T-helper 22 cell (primary cell): ENCODE measurements at regions not wholly inside any gene's neighbourhood (a gene's known extent, or its start where the extent isn't known, plus 50 kb on each side); places are given as distances from the start of the nearest gene placed in this dataset.
"Not testable (repeated sequence)": the region's sequence is repeated elsewhere in the genome, so short reads cannot be mapped to it uniquely, and the experiment has no call there.

ENCODE experiments used
- DNase-seq: peaks from one replicate; pipeline ENCODE4 v3.0.0-alpha.2; 2020; ENCODE audit warnings: low read depth

DNA sequence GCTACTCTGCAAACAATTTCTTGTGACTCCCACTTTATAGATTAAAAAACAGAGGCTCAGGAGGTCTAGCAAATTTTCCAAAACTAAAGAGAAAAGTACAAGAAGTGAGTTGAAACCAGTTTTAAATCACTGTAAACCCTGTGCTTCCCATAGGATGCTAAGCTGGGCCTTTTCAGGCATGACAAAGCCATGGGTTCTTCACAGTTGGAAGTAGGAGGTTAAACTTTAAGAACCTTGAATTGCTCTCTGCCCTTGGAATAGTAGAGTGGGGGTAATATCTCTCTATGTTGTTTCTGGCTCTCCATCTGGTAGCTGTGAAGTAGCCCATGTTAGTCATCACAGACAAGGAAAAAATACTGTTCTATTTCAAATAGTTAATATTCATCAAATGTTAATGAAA lies 193.6 kb upstream of the SATB1 start:
- DNase-seq, result no peak

DNA sequence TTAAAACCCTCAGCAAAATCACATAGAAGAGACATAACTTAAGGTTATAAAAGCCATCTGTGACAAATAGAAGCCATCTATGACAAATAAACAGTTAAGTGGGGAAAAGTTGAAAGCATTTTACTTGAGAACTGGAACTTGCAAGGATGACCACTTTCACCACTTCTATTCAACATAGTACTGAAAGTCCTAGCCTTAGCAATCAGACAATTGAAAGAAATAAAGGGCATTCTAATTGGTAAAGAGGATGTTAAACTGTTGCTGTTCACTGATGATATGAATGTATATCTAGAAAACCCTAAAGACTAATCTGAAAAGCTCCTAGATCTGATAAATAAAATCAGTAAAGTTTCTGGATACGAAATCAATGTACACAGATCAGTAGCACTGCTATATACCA lies 186.9 kb upstream of the SATB1 start:
- no peak for DNase-seq

DNA sequence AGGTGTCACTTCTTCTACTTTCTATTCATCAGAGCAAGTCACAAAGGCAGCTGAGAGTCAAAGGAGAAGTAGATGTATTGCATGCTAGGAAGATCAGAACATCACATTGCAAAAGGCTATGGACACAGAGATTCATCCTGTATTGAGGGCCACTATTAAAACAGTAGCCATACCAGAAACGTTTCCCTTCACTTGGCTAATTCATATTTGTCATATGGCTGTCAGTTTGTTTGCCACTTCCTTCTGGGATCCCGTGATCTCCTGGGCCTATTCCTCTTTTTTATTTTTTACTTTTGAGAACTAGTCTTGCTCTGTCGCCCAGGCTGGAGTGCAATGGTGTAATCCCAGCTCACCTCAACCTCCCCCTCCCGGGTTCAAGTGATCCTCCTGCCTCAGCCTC lies 184.0 kb upstream of the SATB1 start:
- DNase-seq, result no peak

DNA sequence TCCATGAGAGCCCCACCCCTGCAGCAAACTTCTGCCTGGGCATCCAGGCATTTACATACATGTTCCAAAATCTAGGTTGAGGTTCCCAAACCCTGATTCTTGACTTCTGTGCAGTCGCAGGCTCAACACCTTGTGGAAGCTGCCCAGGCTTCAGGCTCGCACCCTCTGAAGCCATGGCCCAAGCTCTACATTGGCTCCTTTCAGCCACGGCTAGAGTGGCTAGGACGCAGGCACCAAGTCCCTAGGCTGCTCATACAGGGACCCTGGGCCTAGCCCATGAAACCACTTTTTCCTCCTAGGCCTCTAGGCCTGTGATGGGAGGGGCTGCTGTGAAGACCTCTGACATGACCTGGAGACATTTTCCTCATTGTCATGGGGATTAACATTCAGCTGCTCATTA lies 172.8 kb upstream of the SATB1 start:
- DNase-seq, result no peak

DNA sequence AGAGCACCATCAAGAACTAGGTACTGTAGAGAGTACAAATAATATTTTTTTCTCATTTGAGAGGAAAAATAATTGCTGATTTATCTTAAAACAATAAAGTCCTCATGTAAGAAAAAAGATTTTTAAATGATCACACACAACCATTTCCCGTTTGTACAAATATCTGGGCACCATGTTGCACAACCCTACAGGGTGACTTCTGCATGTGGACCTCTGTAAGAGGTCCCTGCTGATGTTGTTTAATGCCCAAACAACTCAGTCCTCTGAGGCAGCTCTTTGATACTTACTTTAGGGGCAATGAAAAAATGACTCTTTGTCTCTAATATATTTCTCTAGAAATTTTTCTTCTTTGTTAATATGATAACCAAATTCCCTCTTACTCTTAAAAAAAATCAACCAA lies 168.1 kb upstream of the SATB1 start:
- no peak for DNase-seq

DNA sequence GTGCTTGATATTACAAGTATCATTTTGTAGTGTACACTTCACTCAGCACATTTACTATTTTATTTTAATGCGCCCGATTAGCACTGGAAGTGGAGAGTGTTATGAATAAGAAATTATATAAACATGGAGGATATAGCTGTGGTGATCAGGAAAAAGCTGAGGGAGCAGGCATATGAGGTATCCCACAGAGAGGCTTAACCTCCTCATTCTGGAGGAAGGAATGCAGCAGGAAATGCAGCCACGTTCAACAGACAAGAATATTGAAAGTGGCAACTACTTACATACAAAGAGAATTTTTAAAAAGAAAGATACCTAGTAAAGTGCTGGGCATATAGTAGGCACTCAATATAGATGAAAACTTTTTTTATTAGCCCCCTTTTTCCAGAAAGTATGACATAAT lies 166.0 kb upstream of the SATB1 start:
- no peak for DNase-seq

DNA sequence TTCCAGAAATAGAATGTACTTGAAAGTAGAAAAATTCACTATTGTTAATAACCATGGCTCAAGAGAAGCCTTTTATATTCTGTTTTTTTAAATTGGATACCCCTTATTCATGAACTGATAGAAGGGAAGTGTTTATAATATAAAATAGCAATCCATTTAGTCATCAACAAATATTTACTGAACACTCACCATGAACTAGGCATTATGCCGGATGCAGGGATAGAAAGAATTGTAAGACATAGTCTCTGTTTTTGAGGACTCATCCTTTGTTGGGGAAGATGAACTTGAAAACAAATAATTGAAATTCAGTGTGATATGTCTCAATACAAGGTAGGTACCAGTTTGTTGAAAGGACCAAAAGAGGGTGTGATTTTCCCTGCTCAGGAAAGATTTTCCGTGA lies 160.9 kb upstream of the SATB1 start:
- no peak for DNase-seq

DNA sequence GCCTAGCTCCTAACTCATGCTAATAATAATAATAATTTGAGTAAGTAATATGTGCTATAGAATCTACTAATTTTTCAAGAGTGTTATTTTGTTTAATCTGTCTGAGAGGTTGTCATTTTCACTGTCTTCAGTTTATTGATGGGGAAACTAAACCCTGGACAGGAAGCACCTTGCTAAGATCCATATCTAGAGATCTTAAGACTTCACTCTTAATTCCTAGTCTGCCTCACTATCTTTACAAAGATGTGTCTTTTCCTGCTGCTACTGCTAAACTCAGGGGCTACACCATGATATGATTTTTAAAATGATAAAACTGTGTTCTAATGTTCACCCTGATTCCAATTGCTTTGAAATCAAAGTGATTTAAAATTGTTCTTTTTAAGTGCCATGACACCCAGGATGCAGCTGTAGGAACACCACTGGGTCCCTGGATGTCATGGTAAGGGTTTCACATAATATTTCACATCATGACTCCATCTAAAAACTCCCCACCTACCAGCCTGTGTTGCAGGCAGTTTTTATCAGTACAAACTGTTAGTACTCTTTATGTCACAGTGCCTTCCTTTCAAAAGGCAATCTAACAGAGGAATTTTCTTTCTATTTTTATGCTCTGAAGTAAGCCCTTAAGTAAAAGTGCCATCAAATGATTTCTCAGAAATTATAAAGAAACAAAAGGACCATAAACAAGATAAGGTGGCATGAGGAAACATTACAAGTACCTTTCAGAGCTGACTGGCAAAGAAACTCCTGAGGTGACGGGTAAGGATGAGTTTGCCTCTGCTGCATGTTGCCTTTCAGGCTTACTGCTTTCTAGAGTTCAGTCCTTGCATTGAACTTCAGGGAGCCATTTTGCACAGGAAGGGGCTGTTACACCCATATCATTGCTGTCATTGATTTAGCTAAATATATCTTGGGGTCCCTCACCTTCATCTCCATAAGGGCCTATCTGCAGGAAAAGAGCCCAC lies 160.1 kb upstream of the SATB1 start:
- DNase-seq, result no peak

DNA sequence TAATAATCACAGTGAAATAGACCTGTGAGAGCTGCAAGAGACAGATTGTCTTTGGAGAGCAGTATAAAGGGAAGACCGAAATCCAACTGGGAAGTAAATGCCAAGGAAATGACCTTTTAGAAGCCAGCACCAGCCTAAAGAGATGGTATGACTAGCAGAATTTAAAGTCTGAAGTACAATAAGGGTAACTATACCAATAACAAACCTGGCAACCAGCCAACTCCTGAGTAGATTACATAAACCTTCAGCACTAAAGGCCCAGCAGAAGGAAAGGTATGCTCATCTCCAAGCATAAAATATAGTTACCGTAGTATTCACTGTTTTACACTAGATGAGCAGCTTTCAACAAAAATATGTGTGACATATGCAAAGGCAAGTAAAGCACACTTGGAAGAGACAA lies 155.1 kb upstream of the SATB1 start:
- no peak for DNase-seq

DNA sequence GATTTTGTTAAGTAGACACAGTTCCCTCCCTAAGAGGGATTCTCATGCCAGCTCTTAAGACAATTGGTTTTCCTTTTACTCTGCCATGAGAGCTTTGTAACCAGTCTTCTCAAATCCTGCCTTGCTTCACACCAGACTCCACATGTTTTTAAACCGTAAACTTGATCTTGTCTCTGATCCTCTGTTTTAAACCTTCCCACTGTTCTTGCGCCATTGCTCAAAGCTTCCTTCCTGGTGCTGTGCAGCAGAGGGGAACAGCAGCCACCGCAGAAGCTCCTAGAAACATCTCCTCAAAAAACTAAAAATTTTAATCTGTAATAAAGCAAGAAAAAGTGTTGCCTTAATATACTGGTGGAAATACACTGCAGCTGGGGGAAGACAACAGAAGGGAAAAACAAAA lies 154.5 kb upstream of the SATB1 start:
- no peak for DNase-seq

DNA sequence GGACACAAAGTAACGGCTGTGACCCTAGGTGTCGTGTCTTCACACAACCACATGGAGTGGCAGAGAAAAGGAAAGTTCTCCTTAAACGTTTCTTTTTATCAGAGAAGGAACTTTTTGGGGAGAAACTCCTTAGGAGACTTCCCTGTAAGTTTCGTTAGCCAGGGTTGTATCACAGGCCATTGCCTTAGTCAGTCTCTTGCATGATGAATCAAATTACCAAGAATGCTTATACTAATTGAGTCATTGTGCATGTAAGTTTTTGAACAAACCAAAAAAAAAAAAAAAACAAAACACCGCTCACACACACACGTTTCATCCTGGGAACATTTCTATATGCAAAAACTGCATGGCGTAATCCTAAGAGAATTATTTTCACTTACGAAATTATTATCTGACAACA lies 150.4 kb upstream of the SATB1 start:
- DNase-seq, result no peak

DNA sequence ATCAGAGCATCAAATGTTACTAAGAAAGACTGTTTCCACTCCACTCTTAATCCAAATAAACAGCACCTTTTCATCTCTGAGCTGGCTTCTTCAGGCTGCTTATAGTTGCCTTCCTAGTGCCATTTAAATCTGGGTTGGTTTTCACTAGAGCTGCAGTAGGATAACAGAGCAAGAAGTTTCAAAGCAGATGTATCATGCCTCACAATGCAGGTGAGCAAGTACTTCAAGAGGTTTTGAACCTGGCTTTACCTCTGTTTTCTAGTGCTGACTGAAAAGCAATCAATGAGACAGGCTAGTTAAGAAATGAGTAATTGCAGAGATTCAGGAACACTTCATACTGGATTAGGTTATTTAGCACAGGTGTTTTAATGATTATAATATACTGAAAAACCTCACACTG lies 147.7 kb upstream of the SATB1 start:
- no peak for DNase-seq

DNA sequence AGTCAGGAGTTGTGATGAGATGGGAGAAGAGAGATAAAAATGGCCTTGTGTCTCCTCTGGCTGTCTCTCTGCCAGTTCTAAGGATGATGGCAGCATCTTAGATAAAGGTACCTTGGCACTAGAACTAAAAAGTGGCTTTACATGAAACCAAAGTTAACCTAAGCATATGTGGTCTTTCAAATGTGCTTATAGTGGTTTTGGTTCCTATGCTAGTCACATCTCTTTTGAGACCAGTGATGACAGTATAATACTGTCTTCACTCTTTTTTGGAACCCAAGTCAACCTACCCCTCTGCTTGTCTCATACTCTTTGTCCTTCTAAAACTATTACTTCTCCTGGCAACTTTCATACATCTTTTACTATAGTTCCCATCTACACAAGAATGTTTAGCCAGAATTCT lies 142.2 kb upstream of the SATB1 start:
- DNase-seq, result no peak

DNA sequence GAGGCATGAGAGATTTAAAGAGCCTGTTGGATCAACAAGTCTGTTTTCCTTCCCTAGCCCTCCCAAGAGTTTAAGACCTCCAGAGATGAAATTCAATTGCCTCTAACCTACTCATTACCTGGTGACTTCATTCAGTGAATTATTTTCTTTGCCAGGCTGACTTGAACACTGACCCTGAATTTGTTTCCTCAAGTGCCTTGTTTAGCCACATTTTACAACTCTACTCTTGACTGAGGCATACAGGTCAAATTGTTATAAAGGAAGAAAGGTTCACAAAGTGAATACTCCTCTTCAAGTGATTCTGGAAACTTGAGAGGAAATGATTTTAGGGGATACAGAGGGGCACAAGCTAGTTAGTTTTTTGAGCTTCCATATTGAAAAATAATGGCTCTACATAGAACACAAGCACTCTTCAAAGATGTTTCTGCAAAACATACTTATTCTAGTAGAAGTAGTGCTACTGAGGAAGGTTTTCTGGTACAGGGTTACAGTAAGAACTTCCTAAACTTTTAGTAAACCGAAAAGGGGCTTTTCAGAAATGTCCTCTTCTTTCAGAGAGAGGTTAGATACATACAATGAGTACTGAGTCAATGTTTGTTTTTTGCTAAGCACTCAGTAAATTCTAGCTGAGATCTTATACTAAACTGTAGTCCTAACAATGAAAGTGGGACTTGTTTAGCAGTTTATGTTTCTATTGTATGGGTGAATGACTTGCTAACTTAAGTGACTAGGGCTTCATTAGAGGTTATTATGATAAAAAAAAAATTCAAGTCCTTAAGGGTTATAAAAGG lies 137.4 kb upstream of the SATB1 start:
- DNase-seq, result no peak

DNA sequence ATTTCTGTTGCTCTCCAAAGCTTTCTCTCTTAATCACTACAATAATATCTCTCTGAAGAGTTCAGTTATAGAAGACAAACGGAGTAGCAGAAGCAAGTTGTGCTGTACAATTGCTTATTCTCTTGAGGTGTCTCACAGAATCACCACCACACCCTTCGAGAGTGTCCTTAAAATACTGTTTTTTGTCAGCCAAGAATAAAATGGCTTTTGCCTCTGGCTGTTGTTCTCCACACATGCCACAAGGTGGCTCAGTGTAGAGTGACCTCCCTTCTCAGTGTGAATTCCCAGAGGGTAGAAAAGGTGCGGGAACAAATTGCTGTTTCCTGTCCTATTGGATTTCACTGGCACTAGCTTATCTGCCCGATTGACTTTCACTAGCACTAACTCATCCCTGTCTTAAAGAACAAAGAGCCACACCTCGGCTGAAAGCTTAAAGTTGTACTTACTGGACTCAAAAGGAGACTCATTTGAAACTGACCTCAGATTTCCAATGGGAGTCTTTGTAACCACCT lies 134.2 kb upstream of the SATB1 start:
- no peak for DNase-seq

DNA sequence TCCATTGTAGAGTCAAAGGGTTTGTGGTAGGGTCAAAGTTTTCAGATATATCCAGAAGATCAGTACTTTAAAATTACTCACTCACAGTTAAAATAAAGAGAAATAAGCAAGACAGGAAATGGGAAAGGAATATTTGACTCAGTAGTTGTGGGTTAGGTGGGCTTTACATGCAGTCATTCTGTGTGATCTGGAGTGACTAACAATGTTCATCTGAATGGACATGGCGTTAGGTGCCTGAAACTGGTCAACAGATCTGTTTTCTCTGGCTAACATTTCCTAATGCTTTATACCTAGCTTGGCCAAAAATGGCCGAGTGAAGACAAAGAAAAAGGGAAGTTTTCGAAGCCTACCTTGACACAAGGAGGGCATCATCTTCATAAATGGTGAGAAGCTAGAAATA lies 133.4 kb upstream of the SATB1 start:
- DNase-seq, result no peak

DNA sequence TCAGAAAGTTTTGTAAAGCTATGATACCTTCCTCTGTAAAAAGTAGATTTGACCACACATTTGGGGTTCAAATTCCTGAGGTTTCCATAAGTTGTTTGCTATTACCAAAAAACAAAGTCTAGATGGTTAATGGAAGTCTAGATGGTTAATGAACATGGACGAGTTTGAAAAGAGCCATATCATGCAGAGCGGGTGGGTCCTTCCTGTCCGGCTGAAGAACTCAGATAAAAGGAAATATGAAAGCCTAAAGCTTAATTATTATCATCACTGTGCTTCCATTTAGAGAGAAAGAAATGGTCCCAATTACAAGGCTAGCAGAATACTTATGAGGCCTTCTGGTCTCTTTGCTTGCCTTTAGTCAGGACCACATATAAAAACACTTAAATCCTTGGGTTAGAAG lies 132.1 kb upstream of the SATB1 start:
- no peak for DNase-seq

DNA sequence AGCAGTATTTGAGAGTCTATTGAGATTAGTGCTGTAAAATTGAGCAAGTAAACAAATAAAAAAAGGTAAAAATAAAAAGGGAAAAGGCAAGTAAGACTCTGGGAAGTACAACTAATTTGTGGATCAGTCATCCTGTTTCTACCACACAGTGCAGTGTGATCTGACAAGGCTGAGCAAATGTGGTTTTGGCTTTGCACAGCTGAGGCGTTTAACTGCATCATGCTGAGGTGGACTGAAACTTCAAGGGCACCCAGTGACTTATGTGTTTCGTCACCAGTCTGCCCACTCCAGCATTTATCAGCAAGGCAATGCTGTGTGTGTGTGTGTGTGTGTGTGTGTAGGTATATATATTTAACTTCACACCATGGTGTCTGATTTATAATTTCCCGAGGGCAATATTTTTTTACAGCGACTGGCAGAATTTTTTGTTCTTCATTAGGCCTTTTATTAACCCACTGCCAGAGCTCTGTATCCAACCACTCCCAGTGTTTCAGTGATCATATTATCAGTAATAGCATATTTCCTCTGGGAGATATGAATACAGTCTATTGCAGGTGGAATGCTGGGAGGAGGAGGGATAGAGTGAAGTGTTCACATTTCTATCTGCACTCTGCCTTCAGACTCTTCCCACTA lies 131.5 kb upstream of the SATB1 start:
- DNase-seq, result peak; percentile 34

DNA sequence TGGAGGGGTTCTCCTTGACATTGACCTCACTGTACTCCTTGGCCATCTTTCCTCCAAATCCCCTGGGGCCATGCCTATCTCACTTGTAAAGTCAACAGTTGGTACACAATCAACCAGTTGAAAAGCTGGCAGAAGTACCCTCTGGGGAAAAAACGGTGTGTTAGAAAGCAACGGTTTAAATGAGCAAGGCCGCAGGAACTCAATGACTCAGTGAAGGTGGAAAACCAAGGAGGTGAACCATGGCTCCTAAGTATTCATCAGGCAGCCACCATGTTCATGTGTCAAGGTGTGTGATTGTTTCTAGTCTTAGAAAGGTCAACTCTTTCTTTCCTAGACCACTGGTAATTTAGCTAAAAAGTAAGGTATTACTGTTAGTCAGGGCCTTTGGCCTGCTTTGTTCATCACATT lies 130.9 kb upstream of the SATB1 start:
- DNase-seq, result no peak

DNA sequence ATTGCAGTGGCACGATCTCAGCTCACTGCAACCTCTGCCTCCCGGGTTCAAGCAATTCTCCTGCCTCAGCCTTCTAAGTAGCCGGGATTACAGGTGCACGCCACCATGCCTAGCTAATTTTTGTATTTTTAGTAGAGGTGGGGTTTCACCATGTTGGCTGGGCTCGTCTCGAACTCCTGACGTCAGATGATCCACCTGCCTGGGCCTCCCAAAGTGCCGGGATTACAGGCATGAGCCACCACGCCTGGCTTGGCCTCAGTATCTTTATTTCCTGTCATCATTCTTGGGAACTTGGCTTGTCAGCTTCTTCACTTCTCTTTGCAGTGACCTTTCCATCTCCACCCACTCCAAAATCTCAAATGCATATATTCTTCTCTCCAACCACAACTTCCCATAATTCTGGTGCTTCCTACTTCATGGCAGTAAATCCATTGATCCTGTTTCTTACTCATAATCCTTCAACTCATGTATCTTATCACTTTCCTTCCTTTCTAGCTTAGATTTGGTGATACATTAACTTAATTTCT lies 127.5 kb upstream of the SATB1 start:
- not testable (repeated sequence) for DNase-seq

DNA sequence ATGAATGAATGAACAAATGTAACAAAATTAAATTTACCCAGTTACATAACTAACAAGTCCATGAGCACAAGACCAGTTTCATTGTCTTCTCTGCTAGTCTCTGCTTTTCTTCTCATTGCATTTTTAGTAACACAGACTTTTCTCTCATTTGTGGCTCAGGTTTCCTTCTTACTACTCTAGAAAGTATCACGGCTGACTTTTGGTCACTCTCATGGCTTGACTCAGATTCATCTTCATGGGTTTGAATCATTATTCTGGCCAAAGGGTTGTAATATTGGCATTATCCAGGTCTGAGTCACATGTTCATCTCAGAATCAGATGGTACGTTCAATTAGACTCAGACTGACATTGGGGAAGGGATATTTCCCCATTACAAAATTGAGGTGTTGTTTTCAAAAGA lies 121.5 kb upstream of the SATB1 start:
- no peak for DNase-seq

DNA sequence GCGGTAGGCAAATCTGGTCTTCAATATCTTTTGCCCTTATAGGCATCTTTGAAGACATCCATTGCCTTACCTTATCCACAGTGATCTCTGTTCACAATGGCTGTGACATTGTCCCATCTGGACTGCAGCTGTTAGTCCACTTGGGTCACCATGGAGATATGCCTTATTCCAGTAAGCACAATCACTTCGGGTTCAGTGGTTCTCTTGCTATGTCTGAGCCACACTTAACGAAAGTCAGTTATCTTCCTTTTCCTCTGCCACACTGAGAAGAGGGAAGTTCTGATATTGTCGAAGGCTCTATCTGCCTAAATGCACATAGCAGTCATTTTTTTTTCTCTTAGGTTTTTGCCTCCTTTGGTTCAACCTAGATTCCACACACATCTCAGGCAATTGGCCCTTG lies 119.0 kb upstream of the SATB1 start:
- no peak for DNase-seq
